Coronary artery (tissue), 2 donors: ENCODE measurements at regions not wholly inside any gene's neighbourhood (a gene's known extent, or its start where the extent isn't known, plus 50 kb on each side); places are given as distances from the start of the nearest gene placed in this dataset.

Experiments
- DNase-seq: peaks from one replicate; pipeline ENCODE4 v3.0.0-alpha.2; 2017; ENCODE audit warnings: low spot score
- H3K27ac ChIP-seq, 2 donors: fragments of 200-600 bp; sonication (generic); one replicate each; pipeline ENCODE4 v1.5.1; 2016 to 2019
- H3K4me3 ChIP-seq: fragments of 200-600 bp; sonication (generic); 2 replicates; pipeline ENCODE4 v1.5.1; 2016; ENCODE audit warnings: mild to moderate bottlenecking, moderate library complexity
- CTCF ChIP-seq: fragments of 200-600 bp; sonication (generic); IDR thresholded peaks from one replicate; pipeline ENCODE4 v1.5.1; 2019; ENCODE audit warnings: antibody characterized with exemption

- TF ChIP-seq CTCF, result no peak
- Histone ChIP-seq H3K27ac (no peak overlapping the region), H3K4me3 (no peak overlapping the region)
- DNase-seq, result no peak
Observed at GRCh38 chr1:199399996-199400724, 627.4 kb upstream of the NR5A2 start.

DNA sequence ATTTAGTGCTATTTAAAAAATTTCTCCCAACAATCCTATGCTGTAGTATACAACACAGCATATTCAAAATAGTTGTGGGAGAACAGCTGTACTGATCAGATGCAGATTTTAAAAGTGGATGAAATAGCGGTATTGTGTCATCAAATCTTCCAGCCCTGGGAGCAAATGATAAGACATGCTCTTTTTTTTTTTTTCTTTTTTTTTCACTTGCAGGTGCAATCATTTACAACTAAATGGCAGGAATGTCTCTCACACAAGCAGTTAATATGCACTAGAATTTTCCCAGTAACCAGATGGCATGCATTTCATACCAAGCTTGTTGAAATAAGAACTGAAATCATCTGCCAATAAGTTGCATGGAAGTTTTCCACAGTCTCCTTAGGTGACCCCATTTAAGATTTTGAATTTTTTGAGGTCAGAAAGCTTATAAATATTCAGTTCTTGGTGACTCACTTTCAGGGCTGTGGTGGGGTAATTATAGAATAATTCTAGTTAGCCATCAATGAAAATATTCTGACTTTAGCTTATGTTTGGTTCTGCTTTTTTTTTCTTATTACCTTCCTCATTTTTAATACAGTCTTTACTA is 623.9 kb upstream of the NR5A2 start:
- Histone ChIP-seq H3K4me3 (no peak overlapping the region), H3K27ac (no peak overlapping the region)
- no peak for TF ChIP-seq CTCF
- DNase-seq, result no peak

DNA sequence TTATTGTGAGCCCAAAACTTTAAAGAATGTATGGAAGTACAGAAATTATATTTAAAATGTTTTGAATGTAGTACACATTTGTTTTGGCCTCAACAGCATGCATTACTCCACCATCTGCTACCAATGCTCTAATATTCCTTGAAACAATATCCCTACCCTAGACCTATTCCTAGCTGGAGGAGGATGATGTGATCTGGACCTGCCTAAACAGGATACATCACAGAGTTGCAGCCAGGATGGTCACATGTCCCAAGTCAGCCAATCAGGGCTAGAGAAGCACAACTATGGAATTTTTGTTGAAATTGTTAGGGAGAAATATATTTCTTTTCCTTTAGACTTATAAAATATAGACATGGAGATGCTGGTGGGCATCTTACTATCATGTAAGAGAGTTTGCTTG is 623.3 kb upstream of the NR5A2 start:
- no peak for DNase-seq
- Histone ChIP-seq H3K4me3 (no peak overlapping the region), H3K27ac (no peak overlapping the region)
- no peak for TF ChIP-seq CTCF

DNA sequence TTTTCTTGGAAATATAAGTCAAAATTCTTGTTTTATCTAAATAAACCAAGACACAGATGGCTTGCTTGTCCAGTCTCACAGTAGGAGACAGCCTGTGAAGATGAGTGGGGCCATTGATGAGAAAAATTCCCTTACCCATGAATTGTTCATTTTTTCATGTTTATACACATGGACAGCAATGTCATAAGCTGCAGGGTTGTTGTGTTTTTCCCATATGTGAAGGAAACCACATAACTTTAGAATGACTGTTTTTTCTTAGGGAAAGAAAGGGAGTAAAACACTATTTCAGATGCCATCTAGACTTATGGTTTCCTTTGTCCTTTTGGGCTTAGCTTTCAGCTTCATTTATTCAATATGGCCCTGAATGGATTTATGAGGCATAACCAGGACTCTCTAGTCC is 622.5 kb upstream of the NR5A2 start:
- Histone ChIP-seq H3K27ac (no peak overlapping the region), H3K4me3 (no peak overlapping the region)
- no peak for DNase-seq
- TF ChIP-seq CTCF, result no peak

- no peak for DNase-seq
- H3K27ac ChIP-seq, result no peak overlapping the region
- no peak for TF ChIP-seq CTCF
- no peak overlapping the region for H3K4me3 ChIP-seq
Observed at GRCh38 chr1:199405634-199406196, 621.8 kb upstream of the NR5A2 start.

DNA sequence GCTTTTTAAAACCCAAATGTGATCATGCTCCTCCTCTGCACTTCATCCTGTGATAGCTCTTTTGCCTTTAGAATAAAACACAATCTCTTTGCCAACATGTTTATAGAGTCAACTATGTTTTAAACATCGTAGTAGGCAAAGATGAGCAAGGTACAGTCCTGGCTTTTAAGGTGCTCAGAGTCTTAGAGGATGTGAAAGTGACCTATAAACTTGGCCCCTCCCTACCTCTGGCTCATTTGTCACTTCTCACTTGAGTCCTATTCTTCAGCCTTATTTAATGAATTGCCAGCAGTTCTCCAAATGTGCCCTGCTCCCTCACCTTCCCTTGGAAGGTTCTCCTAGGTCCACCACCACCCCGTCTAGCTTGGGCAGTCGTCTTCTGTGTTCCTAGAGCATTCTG is 617.0 kb upstream of the NR5A2 start:
- DNase-seq, result no peak
- Histone ChIP-seq H3K4me3 (no peak overlapping the region), H3K27ac (no peak overlapping the region)
- TF ChIP-seq CTCF, result no peak

DNA sequence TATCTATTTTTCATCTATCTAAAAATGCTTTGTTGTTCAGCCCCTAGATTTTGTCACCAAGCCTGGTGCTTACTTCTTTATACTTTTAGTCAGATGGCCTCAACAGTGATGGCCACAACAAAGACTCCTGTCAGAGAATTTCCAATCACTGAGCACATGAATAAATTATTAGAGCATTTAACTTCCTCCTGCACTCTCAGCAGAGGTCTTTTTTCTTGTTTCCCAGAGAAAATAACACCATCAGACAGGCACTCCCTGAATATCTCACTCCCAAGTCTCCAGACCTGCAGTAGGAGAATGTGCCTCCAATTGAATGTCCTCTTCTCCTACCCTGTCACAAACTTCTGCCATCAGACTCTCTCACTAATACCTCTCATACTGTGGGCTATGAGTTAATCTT is 616.0 kb upstream of the NR5A2 start:
- no peak overlapping the region for H3K27ac ChIP-seq
- TF ChIP-seq CTCF, result no peak
- no peak for DNase-seq
- no peak overlapping the region for H3K4me3 ChIP-seq
